ENCODE measurements at regions not wholly inside any gene's neighbourhood (a gene's known extent, or its start where the extent isn't known, plus 50 kb on each side); places are given as distances from the start of the nearest gene placed in this dataset.

GRCh38 chr14:34254031-34254430 lies 208.0 kb downstream of the SPTSSA start:
- TF ChIP-seq GATA2 (IDR thresholded peaks at IDR 0.05; ENCODE audit: low read depth, low read length), result no peak
- TF ChIP-seq GATA3 (IDR thresholded peaks at IDR 0.05; ENCODE audit: low read depth, low read length), result no peak

Data from SH-SY5Y (cell line).